ENCODE measurements at regions not wholly inside any gene's neighbourhood (a gene's known extent, or its start where the extent isn't known, plus 50 kb on each side); places are given as distances from the start of the nearest gene placed in this dataset.

DNA sequence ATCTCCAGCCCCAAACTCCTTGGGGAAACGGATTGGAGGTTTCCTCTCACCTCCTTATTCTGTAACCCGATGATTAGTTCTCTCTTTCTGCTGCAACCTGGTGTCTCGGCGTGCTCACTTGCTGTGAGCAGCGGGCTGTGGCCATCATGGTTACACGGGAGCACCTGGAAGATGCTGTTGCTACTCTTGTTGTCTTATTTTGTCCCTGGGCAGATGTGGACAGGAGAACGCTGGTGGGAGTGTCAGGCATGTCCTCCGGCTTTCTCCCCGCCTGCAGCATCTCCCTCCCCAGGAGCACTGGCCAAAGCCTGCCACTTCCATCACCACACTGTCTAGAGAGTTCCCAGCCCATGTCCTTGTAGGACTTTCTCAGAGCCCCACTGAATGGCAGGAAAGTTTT is 211.8 kb upstream of the ZNF536 start:
- Histone ChIP-seq H3K27me3 (ENCODE audit: control insufficient read depth, insufficient read depth, low read length) (no peaks in the 10 kb centered on the region), H3K27ac (ENCODE audit: low read depth, low read length) (no peak overlapping the region), H3K9me3 (ENCODE audit: control insufficient read depth, insufficient read depth, low read length) (peaks cover 72% of the 10 kb centered on the region), H3K4me3 (ENCODE audit: low read depth, low read length) (no peak overlapping the region)
- TF ChIP-seq, protein P1, sequence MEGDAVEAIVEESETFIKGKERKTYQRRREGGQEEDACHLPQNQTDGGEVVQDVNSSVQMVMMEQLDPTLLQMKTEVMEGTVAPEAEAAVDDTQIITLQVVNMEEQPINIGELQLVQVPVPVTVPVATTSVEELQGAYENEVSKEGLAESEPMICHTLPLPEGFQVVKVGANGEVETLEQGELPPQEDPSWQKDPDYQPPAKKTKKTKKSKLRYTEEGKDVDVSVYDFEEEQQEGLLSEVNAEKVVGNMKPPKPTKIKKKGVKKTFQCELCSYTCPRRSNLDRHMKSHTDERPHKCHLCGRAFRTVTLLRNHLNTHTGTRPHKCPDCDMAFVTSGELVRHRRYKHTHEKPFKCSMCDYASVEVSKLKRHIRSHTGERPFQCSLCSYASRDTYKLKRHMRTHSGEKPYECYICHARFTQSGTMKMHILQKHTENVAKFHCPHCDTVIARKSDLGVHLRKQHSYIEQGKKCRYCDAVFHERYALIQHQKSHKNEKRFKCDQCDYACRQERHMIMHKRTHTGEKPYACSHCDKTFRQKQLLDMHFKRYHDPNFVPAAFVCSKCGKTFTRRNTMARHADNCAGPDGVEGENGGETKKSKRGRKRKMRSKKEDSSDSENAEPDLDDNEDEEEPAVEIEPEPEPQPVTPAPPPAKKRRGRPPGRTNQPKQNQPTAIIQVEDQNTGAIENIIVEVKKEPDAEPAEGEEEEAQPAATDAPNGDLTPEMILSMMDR (IDR thresholded peaks at IDR 0.05; ENCODE audit: low read depth, low read length) = no peak
- CTCF ChIA-PET = no interaction called here
- DNase-seq (ENCODE audit: low read depth, low spot score) = no peak
- POLR2A ChIA-PET = no interaction called here

DNA sequence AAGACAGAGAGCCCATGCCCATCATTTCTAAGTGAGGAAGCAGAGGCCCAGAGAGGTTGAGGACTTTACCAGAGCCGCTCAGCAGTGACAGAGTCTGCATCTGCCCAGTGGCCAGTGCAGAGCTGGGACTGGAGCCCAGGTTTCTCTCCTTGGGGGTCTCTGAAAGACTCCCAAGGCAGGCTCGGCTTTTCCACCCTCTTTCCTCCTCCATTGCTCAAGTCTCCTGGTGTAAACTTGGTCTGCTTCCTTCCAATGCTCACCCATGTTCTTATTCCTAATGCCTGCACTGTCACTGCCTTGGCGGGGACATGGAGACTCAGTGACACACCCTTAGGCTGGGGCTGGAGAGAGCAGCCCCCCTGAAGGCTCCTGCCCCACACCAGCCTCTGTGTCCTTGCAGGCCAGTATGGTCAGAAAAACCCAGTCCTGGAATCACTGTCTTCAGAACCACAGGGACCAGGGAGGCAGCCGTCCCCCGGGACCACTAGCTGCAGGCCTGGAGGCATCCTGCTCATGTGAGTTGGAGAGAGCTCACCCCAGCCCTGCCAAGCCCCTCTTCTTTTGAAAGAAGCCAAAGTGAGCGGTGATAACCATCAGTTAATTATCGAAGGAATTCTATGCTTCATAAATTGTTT is 211.0 kb upstream of the ZNF536 start:
- TF ChIP-seq, protein P1 (IDR thresholded peaks at IDR 0.05; ENCODE audit: low read depth, low read length) = no peak
- no peak overlapping the region for H3K27ac ChIP-seq (ENCODE audit: low read depth, low read length)
- H3K9me3 ChIP-seq (ENCODE audit: control insufficient read depth, insufficient read depth, low read length) = peaks cover 70% of the 10 kb centered on the region
- H3K4me3 ChIP-seq (ENCODE audit: low read depth, low read length) = no peak overlapping the region
- H3K27me3 ChIP-seq (ENCODE audit: control insufficient read depth, insufficient read depth, low read length) = no peaks in the 10 kb centered on the region
- DNase-seq (ENCODE audit: low read depth, low spot score) = no peak
- POLR2A ChIA-PET = no interaction called here
- CTCF ChIA-PET = no interaction called here

DNA sequence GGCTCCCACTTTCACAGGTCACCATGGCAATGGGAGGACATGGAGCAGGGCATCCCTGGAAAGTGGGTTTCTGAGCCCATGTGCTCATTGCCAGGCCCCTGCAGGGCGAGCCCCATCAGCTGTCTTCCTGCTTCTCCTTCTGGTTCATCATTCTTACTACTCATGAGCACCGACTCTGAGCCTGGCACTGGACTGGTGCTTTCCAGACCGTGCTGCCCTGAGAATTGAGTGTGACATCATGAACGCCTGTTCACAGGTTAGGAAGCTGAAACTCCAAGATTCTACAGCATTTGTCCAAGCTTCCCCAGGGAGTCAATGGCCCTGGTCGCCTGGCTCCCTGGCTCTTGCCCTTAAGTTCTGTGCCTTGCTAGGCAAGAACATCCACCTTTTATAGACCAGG is 210.4 kb upstream of the ZNF536 start:
- TF ChIP-seq, protein P1 (IDR thresholded peaks at IDR 0.05; ENCODE audit: low read depth, low read length) = no peak
- ChIA-PET POLR2A (no interaction called here), CTCF (no interaction called here)
- no peak for DNase-seq (ENCODE audit: low read depth, low spot score)
- Histone ChIP-seq H3K27me3 (ENCODE audit: control insufficient read depth, insufficient read depth, low read length) (no peaks in the 10 kb centered on the region), H3K9me3 (ENCODE audit: control insufficient read depth, insufficient read depth, low read length) (peaks cover 65% of the 10 kb centered on the region), H3K4me3 (ENCODE audit: low read depth, low read length) (no peak overlapping the region), H3K27ac (ENCODE audit: low read depth, low read length) (no peak overlapping the region)

DNA sequence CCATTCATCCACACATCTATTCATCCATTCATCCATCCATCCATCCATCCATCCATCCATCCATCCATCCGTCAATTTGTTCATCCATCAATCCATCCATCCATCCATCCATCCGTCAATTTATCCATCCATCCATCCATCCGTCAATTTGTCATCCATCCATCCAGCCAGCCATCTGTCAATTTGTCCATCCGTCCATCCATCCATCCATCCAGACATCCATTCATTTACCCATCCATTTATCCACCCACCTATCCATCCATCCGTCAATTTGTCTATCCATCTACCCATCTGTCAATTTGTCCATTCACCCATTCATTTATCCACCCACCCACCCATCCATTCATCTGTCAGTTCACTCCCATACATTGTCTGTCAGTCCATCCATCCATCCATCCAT is 209.5 kb upstream of the ZNF536 start:
- Histone ChIP-seq H3K27me3 (ENCODE audit: control insufficient read depth, insufficient read depth, low read length) (no peaks in the 10 kb centered on the region), H3K9me3 (ENCODE audit: control insufficient read depth, insufficient read depth, low read length) (peaks cover 62% of the 10 kb centered on the region), H3K27ac (ENCODE audit: low read depth, low read length) (no peak overlapping the region), H3K4me3 (ENCODE audit: low read depth, low read length) (no peak overlapping the region)
- no peak for DNase-seq (ENCODE audit: low read depth, low spot score)
- TF ChIP-seq, protein P1 (IDR thresholded peaks at IDR 0.05; ENCODE audit: low read depth, low read length) = no peak
- ChIA-PET POLR2A (no interaction called here), CTCF (no interaction called here)

DNA sequence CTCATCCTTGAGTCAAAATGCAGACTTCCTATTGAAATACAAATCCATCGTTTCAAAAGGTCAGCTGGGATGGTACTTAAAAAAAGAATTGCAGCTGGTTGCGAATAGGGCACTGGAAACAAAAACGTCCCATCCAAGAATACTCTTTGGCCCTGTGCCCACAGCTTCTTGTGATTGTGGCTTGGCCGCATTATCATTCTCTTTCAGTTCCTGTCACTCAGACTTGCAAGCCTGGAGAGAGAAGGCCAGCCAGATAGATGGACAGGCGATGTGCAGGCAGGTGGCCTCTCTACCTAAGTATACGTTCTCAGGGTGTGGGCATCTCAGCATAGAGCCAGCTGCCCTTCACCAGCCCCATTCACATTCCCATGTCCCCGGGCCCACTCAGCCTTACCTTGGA is 208.5 kb upstream of the ZNF536 start:
- H3K27me3 ChIP-seq (ENCODE audit: control insufficient read depth, insufficient read depth, low read length) = no peaks in the 10 kb centered on the region
- ChIA-PET POLR2A (no interaction called here), CTCF (no interaction called here)
- no peak for DNase-seq (ENCODE audit: low read depth, low spot score)
- H3K9me3 ChIP-seq (ENCODE audit: control insufficient read depth, insufficient read depth, low read length) = peaks cover 64% of the 10 kb centered on the region
- no peak overlapping the region for H3K27ac ChIP-seq (ENCODE audit: low read depth, low read length)
- H3K4me3 ChIP-seq (ENCODE audit: low read depth, low read length) = no peak overlapping the region
- TF ChIP-seq, protein P1 (IDR thresholded peaks at IDR 0.05; ENCODE audit: low read depth, low read length) = no peak

Data from AG04450 (cell line).